PC-3 (cell line): ENCODE measurements at regions not wholly inside any gene's neighbourhood (a gene's known extent, or its start where the extent isn't known, plus 50 kb on each side); places are given as distances from the start of the nearest gene placed in this dataset.

Experiments used
- EZH2phosphoT487 ChIP-seq: fragments of 300-600 bp; sonication (generic); IDR thresholded peaks from 2 replicates; pipeline ENCODE4 v1.6.1; 2018; ENCODE audit warnings: mild to moderate bottlenecking, antibody characterized with exemption, low read length, borderline replicate concordance
- TF ChIP-seq, protein P1 (sequence below): fragments of 300-600 bp; sonication (generic); conservative IDR thresholded peaks from 2 replicates; pipeline ENCODE4 v1.5.1; 2017; ENCODE audit warnings: antibody characterized with exemption, low read depth, mild to moderate bottlenecking, low read length

DNA sequence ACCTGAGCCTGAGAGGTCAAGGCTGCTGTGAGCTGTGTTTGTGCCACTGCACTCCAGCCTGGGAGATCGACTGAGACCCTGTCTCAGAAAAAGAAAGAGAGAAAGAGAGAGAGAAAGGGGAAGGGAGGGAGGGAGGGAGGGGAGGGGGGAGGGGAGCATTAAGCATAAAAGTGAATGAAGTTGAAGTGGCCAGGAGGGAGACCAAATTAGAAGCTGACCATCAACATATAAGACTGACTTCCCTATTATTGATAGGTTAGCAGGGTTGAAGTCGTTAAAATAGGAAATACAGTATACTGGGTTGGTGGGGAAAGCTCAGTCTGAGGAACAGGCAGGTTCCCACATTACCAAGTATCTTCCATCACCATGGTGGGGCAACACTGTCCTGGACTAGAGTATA is 117.1 kb upstream of the MKLN1 start:
- TF ChIP-seq, protein P1, sequence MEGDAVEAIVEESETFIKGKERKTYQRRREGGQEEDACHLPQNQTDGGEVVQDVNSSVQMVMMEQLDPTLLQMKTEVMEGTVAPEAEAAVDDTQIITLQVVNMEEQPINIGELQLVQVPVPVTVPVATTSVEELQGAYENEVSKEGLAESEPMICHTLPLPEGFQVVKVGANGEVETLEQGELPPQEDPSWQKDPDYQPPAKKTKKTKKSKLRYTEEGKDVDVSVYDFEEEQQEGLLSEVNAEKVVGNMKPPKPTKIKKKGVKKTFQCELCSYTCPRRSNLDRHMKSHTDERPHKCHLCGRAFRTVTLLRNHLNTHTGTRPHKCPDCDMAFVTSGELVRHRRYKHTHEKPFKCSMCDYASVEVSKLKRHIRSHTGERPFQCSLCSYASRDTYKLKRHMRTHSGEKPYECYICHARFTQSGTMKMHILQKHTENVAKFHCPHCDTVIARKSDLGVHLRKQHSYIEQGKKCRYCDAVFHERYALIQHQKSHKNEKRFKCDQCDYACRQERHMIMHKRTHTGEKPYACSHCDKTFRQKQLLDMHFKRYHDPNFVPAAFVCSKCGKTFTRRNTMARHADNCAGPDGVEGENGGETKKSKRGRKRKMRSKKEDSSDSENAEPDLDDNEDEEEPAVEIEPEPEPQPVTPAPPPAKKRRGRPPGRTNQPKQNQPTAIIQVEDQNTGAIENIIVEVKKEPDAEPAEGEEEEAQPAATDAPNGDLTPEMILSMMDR: no peak
- TF ChIP-seq EZH2phosphoT487: no peak
